Putamen (tissue), 1 donor: ENCODE measurements at regions not wholly inside any gene's neighbourhood (a gene's known extent, or its start where the extent isn't known, plus 50 kb on each side); places are given as distances from the start of the nearest gene placed in this dataset.

Experiments
- DNase-seq: peaks from one replicate; pipeline ENCODE4 v3.0.0-alpha.2; 2016; ENCODE audit warnings: low spot score

DNA sequence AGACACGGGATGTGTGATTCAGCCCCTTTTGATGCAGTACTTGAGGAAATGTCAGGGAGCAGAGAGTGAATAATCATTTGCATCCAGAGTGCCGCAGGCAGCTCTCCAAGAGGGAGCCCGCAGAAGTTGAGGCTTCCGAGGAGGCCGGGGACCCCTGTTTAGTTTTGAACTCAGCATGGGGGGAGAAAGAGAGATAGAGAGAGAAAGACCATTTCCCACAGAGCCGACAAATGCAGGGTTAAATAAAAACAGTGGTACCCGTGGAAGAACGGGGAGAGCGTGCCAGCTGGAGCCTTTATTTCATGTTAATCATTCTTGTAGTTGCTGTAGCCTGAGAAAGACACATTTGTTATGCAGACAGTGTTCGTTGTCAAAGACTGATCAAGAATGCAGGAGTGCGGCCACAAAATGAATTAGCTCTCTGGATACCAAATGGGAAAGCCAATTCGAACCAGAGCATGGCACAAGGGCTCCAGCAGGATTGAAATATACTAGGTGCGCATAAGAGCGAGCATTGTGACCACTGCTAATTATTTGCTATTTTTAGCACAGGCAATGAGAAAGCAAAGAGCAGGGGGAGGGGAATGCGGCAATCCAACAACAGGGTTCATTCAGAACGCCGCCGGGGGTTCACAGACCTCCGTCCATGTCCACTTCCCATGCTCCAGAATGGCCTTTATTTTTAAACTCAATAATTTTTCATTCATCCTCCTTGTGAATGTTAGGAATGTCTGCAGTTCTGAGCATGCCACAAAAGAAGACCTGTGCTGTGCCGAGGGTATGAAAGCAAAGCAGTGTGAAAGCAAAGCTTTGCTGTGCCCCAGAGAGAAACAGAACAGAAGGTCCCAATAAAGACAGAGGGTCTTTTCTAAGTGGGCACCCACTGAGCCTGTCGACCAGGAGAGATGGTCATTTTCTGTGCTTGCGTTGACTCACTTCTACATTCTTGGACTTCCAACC lies 243.9 kb upstream of the VCX3A start:
- peak; percentile 47 for DNase-seq

DNA sequence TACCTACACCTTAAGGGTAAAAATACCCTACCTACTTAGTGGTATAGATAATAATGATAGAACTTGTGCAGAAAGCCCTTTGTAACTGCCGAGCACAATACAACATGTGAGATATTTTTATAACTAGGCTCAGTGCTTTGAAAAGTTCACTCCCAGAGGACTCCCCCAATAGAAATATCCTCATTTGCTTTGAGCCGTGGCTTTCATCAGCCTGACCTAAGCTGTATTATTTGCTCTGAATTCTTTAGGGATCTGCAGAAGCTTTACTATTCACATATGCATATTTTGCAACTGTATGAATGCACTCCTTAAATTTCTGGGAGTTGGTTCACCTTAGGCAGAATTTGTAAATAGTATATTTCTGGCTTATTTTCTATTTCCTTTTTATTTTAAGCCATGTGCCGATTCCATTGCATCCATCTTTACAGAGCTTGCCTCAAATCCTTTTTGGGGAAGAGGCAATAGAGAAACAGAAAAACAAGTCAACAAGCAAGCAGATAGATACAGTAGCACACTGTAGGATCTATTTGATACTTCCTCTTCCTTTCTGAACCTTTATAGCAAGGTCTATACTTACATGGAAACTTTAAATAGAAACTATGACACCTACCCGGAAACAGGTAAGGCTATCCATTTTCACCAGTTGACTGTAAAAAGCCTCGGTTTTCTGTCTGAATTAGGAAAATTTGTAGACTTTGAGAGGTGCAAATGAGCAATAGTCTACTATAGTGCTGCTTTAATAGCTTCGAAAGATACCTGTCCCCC lies 242.5 kb upstream of the VCX3A start:
- DNase-seq: no peak

DNA sequence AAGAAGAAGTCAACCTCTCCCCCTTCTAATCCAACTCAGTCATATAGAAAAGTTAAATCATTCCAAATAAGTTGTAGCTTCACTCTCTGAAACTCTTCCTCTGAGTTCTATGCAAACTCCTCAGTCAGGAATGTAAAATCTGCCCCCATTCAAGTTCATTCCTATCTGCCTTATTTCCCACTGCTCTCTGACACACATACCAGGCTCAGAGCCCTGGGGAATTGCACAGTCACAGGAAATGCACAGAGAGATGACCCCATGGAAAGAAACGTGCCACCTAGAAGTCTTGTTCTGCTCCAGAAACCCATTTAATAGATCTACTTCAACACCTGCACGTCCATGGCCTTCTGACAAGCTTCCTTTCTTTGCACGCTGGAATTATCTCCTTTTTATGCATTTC lies 236.0 kb upstream of the VCX3A start:
- DNase-seq: no peak

DNA sequence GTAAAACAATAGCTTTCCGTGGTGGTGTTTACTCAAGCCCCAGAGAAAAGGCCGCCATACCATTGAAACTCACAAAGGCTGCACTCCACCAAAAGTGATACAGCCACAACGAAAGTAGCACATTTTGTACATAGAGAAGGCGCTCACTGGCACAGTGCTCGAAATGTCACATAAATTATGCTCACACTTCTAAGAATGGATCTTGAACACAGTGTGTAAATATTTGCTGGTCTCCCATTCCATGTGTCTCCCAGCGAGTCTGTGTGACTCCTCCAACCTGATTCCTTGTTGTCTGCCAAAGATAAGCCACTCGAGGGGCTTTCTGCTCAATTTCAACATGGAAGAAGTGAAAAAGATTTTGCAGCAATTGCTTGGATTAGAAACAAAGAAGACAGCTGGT lies 234.0 kb upstream of the VCX3A start:
- DNase-seq: no peak

- DNase-seq: no peak
Measured at GRCh38 chrX:6761251-6761650, 226.3 kb upstream of the VCX3A start.

GRCh38 chrX:6759655-6760375 lies 224.9 kb upstream of the VCX3A start:
- no peak for DNase-seq

DNA sequence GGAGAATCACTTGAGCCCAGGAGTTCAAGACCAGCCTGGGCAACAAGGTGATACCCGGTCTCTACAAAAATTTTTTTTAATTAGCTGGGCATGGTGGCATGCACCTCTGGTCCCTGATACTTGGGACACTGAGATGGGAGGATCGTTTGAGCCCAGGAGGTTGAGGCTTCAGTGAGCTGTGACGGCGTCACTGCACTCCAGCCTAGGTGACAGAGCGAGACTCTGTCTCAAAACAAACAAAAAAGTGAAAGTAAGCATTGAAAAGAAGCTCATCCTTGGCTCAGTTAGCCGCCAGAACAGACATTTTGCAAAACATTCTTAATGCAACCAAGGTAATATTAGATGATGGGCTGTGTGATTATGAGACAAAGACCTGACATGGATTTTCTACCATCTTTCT lies 223.3 kb upstream of the VCX3A start:
- no peak for DNase-seq

DNA sequence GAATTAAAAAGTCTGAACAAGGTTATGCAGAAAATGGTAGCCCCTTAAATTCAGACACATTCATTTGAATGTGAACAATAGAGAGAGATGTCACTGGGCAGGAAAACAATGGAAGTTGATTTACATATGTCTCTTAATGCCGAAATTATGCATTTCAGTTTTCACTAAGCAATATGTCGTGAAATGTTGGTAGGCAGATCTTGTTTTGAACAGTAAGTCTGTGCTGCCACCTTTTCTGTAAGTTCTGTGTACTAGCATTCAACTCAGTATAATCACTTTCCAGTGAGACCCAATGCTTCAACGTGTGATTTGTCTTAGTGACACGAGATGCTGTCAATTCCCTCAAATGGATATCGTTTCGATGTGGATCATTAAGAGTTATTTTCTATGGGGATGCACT lies 222.7 kb upstream of the VCX3A start:
- DNase-seq: no peak

- no peak for DNase-seq
Measured at GRCh38 chrX:6748595-6748994, 213.7 kb upstream of the VCX3A start.

- DNase-seq: no peak
Measured at GRCh38 chrX:6738518-6739470, 203.9 kb upstream of the VCX3A start.

GRCh38 chrX:6734844-6735634 lies 200.1 kb upstream of the VCX3A start:
- DNase-seq: no peak

DNA sequence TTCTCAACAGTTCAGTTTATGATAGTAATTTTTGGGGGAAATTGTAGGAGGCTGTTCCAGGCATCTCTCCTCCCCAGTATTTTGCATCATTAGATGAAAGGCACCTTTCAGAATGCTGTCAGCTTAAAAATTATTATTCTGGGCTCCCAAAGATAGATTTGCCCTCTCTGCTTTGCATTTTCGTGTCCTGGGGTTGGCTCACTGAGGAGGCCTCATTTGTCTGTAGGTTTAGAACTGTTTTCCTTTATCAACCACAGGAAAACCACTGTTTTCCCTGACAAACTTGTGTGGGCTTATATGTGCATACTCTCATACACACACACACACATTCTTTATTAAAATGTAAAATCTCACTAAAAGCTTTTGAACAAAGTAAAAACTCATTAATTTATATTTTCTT lies 197.2 kb upstream of the VCX3A start:
- no peak for DNase-seq

DNA sequence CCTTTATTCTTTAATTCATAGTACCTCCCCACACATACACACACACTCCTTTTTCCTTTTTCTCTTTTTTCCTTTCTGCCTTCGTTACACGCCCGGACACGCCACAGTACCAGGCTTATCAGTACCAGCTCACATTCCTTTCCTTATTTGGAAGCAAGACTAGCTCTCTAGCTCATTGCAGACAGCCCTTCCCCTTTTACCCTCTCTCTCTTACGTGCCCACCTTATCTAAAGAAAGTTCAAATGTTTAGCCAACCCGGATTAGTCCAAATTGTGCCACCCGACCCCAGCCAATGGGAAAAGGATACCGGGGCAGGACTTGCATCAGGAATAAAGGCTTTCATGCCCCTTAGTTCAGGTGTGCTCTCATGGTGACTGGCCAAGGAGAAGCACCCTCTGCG lies 194.7 kb upstream of the VCX3A start:
- no peak for DNase-seq

DNA sequence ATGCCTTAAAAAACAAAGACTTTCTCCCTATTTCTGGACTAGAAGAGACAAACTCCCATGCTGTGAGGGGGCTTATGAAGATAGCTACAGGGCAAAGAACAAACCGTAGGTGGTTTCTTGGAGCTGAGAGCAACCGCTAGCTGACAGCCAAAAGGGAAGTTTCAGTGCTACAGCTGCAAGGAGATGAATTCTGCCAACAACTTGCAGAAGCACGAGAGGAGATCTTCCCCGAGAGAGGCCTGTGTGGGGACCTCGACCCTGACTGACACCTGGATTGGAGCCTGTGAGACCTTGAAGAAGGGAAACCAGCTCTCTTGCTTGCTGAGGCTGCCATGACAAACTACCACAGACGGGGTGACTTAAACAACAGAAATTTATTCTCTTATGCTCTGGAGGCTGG lies 183.8 kb upstream of the VCX3A start:
- DNase-seq: no peak

GRCh38 chrX:6708676-6709380 lies 173.9 kb upstream of the VCX3A start:
- DNase-seq: no peak

GRCh38 chrX:6708041-6708440 lies 173.1 kb upstream of the VCX3A start:
- no peak for DNase-seq

DNA sequence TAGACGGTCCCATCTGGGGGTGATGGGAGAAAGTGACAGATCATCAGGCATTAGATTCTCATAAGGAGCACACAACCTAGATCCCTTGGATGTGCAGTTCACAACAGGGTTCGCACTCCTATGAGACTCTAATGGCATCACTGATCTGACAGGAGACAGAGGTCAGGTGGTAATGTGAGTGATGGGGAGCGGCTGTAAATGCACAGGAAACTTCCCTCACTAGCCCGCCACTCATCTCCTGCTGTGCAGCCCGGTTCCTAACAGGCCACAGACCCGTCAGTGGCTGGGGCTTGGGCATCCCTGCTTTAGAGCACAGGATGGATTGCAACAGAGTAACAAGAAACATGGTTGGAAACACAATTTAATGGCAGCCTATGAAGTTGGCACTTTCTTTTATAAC lies 172.6 kb upstream of the VCX3A start:
- DNase-seq: no peak

DNA sequence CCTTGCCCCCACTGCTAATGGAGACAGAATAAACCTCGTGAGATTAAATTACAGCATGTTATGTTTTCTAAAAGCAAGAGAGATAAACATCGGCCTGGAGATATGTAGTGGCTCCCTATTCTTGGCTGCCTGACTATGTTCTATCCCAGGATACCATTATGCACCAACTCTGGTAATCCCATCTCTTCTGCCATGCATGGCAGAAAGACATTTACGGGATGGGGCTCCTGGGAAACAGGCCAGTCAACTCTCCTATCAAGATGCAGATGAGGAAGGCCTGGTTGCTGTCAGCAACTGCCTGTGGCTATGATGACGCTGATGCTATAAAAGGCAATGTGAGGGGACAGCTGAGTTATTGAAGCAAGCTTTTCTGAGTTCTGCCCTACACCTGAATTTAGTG lies 166.2 kb upstream of the VCX3A start:
- DNase-seq: no peak

- no peak for DNase-seq
Measured at GRCh38 chrX:6695717-6696116, 160.8 kb upstream of the VCX3A start.

- DNase-seq: no peak
Measured at GRCh38 chrX:6694977-6695376, 160.1 kb upstream of the VCX3A start.
